Astrocyte (in vitro differentiated cells and primary cell): ENCODE measurements at regions not wholly inside any gene's neighbourhood (a gene's known extent, or its start where the extent isn't known, plus 50 kb on each side); places are given as distances from the start of the nearest gene placed in this dataset.

ENCODE experiments used
- DNase-seq: peaks from one replicate; pipeline ENCODE4 v3.0.0-alpha.2; 2010; ENCODE audit warnings: low read depth
- FAIRE-seq: peaks from 2 replicates; lab custom pipeline; 2011; peaks lifted over from hg19 to GRCh38; lab: Jason Lieb, UNC
- H2AFZ ChIP-seq: 2 replicates; pipeline ENCODE4 v1.6.0; 2012; ENCODE audit warnings: low read depth, low read length, inconsistent platforms
- H3K27ac ChIP-seq: 2 replicates; pipeline ENCODE4 v1.5.1; 2011; ENCODE audit warnings: low read depth, low read length, inconsistent platforms
- H3K27me3 ChIP-seq: 2 replicates; pipeline ENCODE4 v1.6.0; 2011; ENCODE audit warnings: low read length, inconsistent platforms; ENCODE audit not compliant: insufficient read depth
- H3K36me3 ChIP-seq: 2 replicates; pipeline ENCODE4 v1.5.1; 2011; ENCODE audit warnings: low read length, inconsistent platforms; ENCODE audit not compliant: insufficient read depth
- H3K4me1 ChIP-seq: 2 replicates; pipeline ENCODE4 v1.5.1; 2011; ENCODE audit warnings: low read length, inconsistent platforms; ENCODE audit not compliant: insufficient read depth
- H3K4me2 ChIP-seq: 2 replicates; pipeline ENCODE4 v1.6.0; 2012; ENCODE audit warnings: low read length, inconsistent platforms
- H3K4me3 ChIP-seq: 2 replicates; pipeline ENCODE4 v1.5.1; 2011; ENCODE audit warnings: low read depth, mild to moderate bottlenecking, low read length, inconsistent platforms; ENCODE audit not compliant: insufficient read depth
- H3K79me2 ChIP-seq: 2 replicates; pipeline ENCODE4 v1.6.0; 2012; ENCODE audit warnings: mild to moderate bottlenecking, low read length, inconsistent platforms; ENCODE audit not compliant: insufficient read depth
- H3K9ac ChIP-seq: 2 replicates; pipeline ENCODE4 v1.6.0; 2012; ENCODE audit warnings: mild to moderate bottlenecking, low read length, inconsistent platforms
- H3K9me3 ChIP-seq: 2 replicates; pipeline ENCODE4 v1.5.1; 2012; ENCODE audit warnings: low read depth, mild to moderate bottlenecking, low read length, inconsistent platforms; ENCODE audit not compliant: insufficient read depth
- H4K20me1 ChIP-seq: 2 replicates; pipeline ENCODE4 v1.6.0; 2012; ENCODE audit warnings: low read length, inconsistent platforms; ENCODE audit not compliant: insufficient read depth
- H3K27ac Mint-ChIP-seq: one replicate; pipeline ENCODE4 v1.8.0; 2021; ENCODE audit warnings: mild to moderate bottlenecking, mixed read lengths; ENCODE audit not compliant: unreplicated experiment
- H3K27me3 Mint-ChIP-seq: one replicate; pipeline ENCODE4 v1.8.0; 2021; ENCODE audit warnings: low read depth, mixed read lengths; ENCODE audit not compliant: unreplicated experiment
- H3K36me3 Mint-ChIP-seq: one replicate; pipeline ENCODE4 v1.8.0; 2021; ENCODE audit warnings: low read depth, mixed read lengths; ENCODE audit not compliant: unreplicated experiment
- H3K4me1 Mint-ChIP-seq: one replicate; pipeline ENCODE4 v1.8.0; 2021; ENCODE audit warnings: low read depth, mixed read lengths; ENCODE audit not compliant: unreplicated experiment
- H3K4me3 Mint-ChIP-seq: one replicate; pipeline ENCODE4 v1.8.0; 2021; ENCODE audit warnings: mild to moderate bottlenecking, moderate library complexity, mixed read lengths; ENCODE audit not compliant: unreplicated experiment
- H3K9me3 Mint-ChIP-seq: one replicate; pipeline ENCODE4 v1.8.0; 2021; ENCODE audit warnings: mild to moderate bottlenecking, mixed read lengths; ENCODE audit not compliant: unreplicated experiment
- CTCF ChIP-seq: IDR thresholded peaks from 2 replicates; pipeline ENCODE4 v1.5.1; 2011; ENCODE audit warnings: low read depth, mild to moderate bottlenecking, inconsistent platforms, low read length, moderate library complexity; ENCODE audit not compliant: insufficient read depth
- EZH2 ChIP-seq: IDR thresholded peaks from 2 replicates; pipeline ENCODE4 v1.6.1; 2012; ENCODE audit warnings: mild to moderate bottlenecking, low read length, inconsistent platforms; ENCODE audit not compliant: insufficient read depth

DNA sequence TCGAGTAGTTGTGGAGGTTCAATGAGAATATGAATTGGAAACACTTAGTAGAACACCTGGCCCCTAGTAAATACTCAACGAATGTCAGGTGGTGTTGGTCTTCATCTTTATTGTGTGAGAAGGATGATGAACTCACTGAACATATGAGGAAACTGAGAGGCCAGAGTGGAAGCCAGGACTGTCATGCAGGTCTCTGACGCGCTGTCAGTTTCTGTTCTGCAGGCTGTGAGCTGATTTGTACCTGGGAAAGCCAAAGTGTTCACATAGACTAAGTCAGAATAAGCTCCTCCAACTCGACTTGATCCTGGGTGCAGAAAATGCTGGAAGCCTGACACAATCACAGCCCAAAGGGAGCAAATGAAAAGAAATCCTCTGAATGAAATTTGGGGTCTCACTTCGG is 222.2 kb downstream of the LY86 start:
- H3K4me1 Mint-ChIP-seq, result peaks cover 9% of the 10 kb centered on the region
- no peaks in the 10 kb centered on the region for H3K36me3 ChIP-seq

DNA sequence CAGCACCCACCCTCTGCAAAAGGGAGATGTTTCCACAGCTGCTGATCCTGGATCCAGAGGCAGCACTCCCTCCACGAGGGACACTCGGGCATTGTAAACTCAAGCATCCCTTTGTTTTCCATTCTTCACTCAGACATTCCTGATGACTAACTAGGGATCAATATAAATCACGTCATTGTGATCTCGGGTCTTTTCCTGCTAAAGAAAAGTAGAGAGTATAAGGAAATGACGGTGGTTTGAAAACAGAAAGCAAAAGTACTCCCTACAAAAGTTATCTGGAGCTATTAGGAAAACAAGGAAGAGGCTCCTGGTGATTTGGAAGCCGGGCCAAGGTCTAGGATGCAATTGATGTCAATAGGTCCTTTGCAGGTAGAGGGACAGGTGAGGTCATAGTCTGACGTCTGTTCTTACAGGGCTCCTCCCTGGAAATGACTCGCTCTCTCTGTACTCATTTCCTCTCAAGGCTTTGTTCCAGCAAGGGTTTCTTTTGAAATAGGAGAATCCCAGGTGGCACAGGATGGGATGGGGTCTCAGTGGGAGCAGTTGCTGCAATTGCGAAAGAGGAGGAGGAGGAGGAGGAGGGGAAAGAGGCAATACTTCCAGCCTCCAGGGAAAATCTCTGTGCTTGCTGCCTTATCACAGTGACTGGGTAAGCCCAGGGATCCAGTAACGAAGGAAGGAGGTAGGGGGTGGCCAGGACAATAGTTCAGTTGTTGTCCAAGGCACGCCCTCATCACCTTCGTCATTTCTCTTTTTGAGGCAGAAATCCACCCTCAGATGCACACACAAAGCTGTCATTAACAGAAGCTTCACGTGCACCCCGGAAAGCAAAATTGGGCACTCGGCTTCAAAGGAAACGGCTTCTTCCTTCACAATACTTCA is 222.8 kb downstream of the LY86 start:
- Histone ChIP-seq H4K20me1 (no peaks in the 10 kb centered on the region), H3K4me2 (peak overlapping the region; percentile 90), H2AFZ (peak overlapping the region; percentile 85), H3K36me3 (no peaks in the 10 kb centered on the region), H3K4me3 (peak overlapping the region; percentile 66), H3K27me3 (no peaks in the 10 kb centered on the region), H3K9me3 (no peaks in the 10 kb centered on the region), H3K4me1 (peaks cover 15% of the 10 kb centered on the region), H3K79me2 (no peaks in the 10 kb centered on the region), H3K27ac (peak overlapping the region; percentile 55), H3K9ac (peak overlapping the region; percentile 69)
- DNase-seq, result peak; percentile 70
- Mint-ChIP-seq H3K27me3 (peaks cover 14% of the 10 kb centered on the region), H3K27ac (peak overlapping the region; percentile 95), H3K9me3 (no peaks in the 10 kb centered on the region), H3K4me3 (peak overlapping the region; percentile 69), H3K4me1 (peaks cover 9% of the 10 kb centered on the region), H3K36me3 (no peaks in the 10 kb centered on the region)
- TF ChIP-seq CTCF, result no peak
- no peak for TF ChIP-seq EZH2
- no peak for FAIRE-seq

More for the DNA sequence above, 222.2 kb downstream of the LY86 start:
- no peaks in the 10 kb centered on the region for H3K36me3 Mint-ChIP-seq
- H3K4me2 ChIP-seq, result peak overlapping the region; percentile 90
- FAIRE-seq (no peak), DNase-seq (no peak)
- H4K20me1 ChIP-seq, result no peaks in the 10 kb centered on the region
- peak overlapping the region; percentile 69 for H3K9ac ChIP-seq
- peak overlapping the region; percentile 66 for H3K4me3 ChIP-seq
- peak overlapping the region; percentile 85 for H2AFZ ChIP-seq
- no peaks in the 10 kb centered on the region for H3K9me3 ChIP-seq
- no peaks in the 10 kb centered on the region for H3K79me2 ChIP-seq
- no peaks in the 10 kb centered on the region for H3K27me3 ChIP-seq
- H3K9me3 Mint-ChIP-seq, result no peaks in the 10 kb centered on the region
- H3K4me1 ChIP-seq, result peaks cover 15% of the 10 kb centered on the region
- TF ChIP-seq EZH2 (no peak), CTCF (no peak)
- H3K27ac Mint-ChIP-seq, result peak overlapping the region; percentile 63
- H3K4me3 Mint-ChIP-seq, result peak overlapping the region; percentile 69
- H3K27me3 Mint-ChIP-seq, result peaks cover 14% of the 10 kb centered on the region
- H3K27ac ChIP-seq, result no peak overlapping the region

GRCh38 chr6:6812427-6812826 is 223.9 kb downstream of the LY86 start:
- no peak overlapping the region for H3K27ac Mint-ChIP-seq
- peaks cover 14% of the 10 kb centered on the region for H3K27me3 Mint-ChIP-seq

More at GRCh38 chr6:6812427-6812826, 223.9 kb downstream of the LY86 start:
- Histone ChIP-seq H3K9ac (no peak overlapping the region), H3K27ac (no peak overlapping the region), H3K79me2 (no peaks in the 10 kb centered on the region), H3K4me3 (no peak overlapping the region), H3K9me3 (no peaks in the 10 kb centered on the region), H2AFZ (no peak overlapping the region), H3K27me3 (no peaks in the 10 kb centered on the region), H3K4me1 (peaks cover 15% of the 10 kb centered on the region), H3K36me3 (no peaks in the 10 kb centered on the region), H4K20me1 (no peaks in the 10 kb centered on the region), H3K4me2 (no peak overlapping the region)
- H3K4me1 Mint-ChIP-seq, result peaks cover 9% of the 10 kb centered on the region
- H3K4me3 Mint-ChIP-seq, result no peak overlapping the region
- TF ChIP-seq CTCF (no peak), EZH2 (no peak)
- DNase-seq (no peak), FAIRE-seq (no peak)
- no peaks in the 10 kb centered on the region for H3K9me3 Mint-ChIP-seq
- no peaks in the 10 kb centered on the region for H3K36me3 Mint-ChIP-seq
